ENCODE measurements at regions not wholly inside any gene's neighbourhood (a gene's known extent, or its start where the extent isn't known, plus 50 kb on each side); places are given as distances from the start of the nearest gene placed in this dataset.

GRCh38 chr2:15049096-15049993, 416.8 kb downstream of the LRATD1 start:
- no peak for DNase-seq

GRCh38 chr2:15050483-15050882, 418.0 kb downstream of the LRATD1 start:
- DNase-seq, result no peak

- no peak for DNase-seq
Measured at GRCh38 chr2:15053542-15053941, 421.0 kb downstream of the LRATD1 start.

GRCh38 chr2:15058015-15058720, 425.7 kb downstream of the LRATD1 start:
- peak in 1 of 3 donors; percentile 4 for DNase-seq

- no peak for DNase-seq
Measured at GRCh38 chr2:15058721-15059157, 426.2 kb downstream of the LRATD1 start.

GRCh38 chr2:15059870-15060512, 427.5 kb downstream of the LRATD1 start:
- no peak for DNase-seq

- no peak for DNase-seq
Measured at GRCh38 chr2:15061268-15061667, 428.8 kb downstream of the LRATD1 start.

GRCh38 chr2:15066138-15066537, 433.6 kb downstream of the LRATD1 start:
- no peak for DNase-seq

- no peak for DNase-seq
Measured at GRCh38 chr2:15069149-15069548, 436.6 kb downstream of the LRATD1 start.

GRCh38 chr2:15072836-15073235, 440.3 kb downstream of the LRATD1 start:
- DNase-seq, result no peak

GRCh38 chr2:15073664-15074063, 441.1 kb downstream of the LRATD1 start:
- DNase-seq, result no peak

GRCh38 chr2:15074319-15074718, 441.8 kb downstream of the LRATD1 start:
- no peak for DNase-seq

- no peak for DNase-seq
Measured at GRCh38 chr2:15074751-15075700, 442.5 kb downstream of the LRATD1 start.

GRCh38 chr2:15076668-15077067, 444.2 kb downstream of the LRATD1 start:
- no peak for DNase-seq

- no peak for DNase-seq
Measured at GRCh38 chr2:15081356-15081755, 448.8 kb downstream of the LRATD1 start.

- no peak for DNase-seq
Measured at GRCh38 chr2:15082105-15083058, 449.9 kb downstream of the LRATD1 start.

GRCh38 chr2:15084826-15085489, 452.4 kb downstream of the LRATD1 start:
- no peak for DNase-seq

GRCh38 chr2:15092181-15092580, 459.7 kb downstream of the LRATD1 start:
- no peak for DNase-seq

- DNase-seq, result no peak
Measured at GRCh38 chr2:15092691-15093090, 460.2 kb downstream of the LRATD1 start.

- DNase-seq, result no peak
Measured at GRCh38 chr2:15094161-15094560, 461.6 kb downstream of the LRATD1 start.

GRCh38 chr2:15096873-15097272, 464.3 kb downstream of the NBAS start:
- DNase-seq, result no peak
